ENCODE measurements at regions not wholly inside any gene's neighbourhood (a gene's known extent, or its start where the extent isn't known, plus 50 kb on each side); places are given as distances from the start of the nearest gene placed in this dataset.

DNA sequence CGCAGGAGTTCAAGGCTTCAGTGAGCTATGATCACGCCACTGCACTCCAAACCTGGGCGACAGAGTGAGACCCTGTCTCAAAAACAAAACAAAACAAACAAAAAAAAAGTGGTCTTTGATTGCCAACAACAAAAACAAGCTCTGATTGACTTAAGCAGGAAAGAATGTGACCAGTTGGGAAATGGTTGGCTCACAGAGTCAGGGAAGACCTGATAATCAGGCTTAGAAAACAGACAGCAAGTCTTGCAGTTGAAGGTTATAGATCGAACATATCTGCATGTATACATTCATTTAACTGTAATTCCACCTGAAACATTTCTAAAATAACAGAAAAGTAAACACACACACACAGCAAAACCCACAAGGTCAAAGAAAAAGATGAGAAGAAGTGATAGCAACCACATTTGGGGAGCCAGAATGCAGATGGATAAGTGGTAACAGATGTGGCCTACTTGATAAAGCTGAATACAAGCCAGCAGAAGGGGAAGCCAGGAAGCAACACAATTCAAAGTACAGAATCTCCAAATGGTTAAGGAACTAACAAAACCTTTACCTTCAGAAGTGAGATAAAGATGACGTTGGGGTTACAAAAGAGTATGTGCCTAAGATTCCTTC lies 699.9 kb upstream of the ZNF385D start:
- BruUV-seq (replicated peaks), result no TSS peak
- CTCF ChIA-PET (ENCODE audit: low intra/inter-chr PET ratio), result no interaction called here
- TF ChIP-seq, protein P1, sequence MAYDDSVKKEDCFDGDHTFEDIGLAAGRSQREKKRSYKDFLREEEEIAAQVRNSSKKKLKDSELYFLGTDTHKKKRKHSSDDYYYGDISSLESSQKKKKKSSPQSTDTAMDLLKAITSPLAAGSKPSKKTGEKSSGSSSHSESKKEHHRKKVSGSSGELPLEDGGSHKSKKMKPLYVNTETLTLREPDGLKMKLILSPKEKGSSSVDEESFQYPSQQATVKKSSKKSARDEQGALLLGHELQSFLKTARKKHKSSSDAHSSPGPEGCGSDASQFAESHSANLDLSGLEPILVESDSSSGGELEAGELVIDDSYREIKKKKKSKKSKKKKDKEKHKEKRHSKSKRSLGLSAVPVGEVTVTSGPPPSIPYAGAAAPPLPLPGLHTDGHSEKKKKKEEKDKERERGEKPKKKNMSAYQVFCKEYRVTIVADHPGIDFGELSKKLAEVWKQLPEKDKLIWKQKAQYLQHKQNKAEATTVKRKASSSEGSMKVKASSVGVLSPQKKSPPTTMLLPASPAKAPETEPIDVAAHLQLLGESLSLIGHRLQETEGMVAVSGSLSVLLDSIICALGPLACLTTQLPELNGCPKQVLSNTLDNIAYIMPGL (CRISPR knock-in tag; IDR thresholded peaks at IDR 0.05), result no peak
- TF ChIP-seq BHLHE40 (IDR thresholded peaks at IDR 0.05; ENCODE audit: low read length) (no peak), XRCC3 (IDR thresholded peaks at IDR 0.05) (no peak), ZNF583 (CRISPR knock-in tag; IDR thresholded peaks at IDR 0.05) (no peak), SREBF1 (IDR thresholded peaks at IDR 0.05; ENCODE audit: borderline replicate concordance, low read depth, low read length) (no peak), CBX8 (IDR thresholded peaks at IDR 0.05; ENCODE audit: borderline replicate concordance, extremely low read depth, low read depth, low read length, poor library complexity, severe bottlenecking) (no peak), MYC (IDR thresholded peaks at IDR 0.05; ENCODE audit: low read depth, low read length) (no peak), MYC (CRISPR knock-in tag; IDR thresholded peaks at IDR 0.05; ENCODE audit: borderline replicate concordance, low read depth) (no peak), SRSF1 (IDR thresholded peaks at IDR 0.05; ENCODE audit: low read depth, low read length) (no peak), HDAC6 (IDR thresholded peaks at IDR 0.05; ENCODE audit: low read depth, low read length) (no peak), ZNF274 (IDR thresholded peaks at IDR 0.05; ENCODE audit: borderline replicate concordance, low read depth, low read length) (no peak), TRIM24 (IDR thresholded peaks at IDR 0.05) (no peak), ZNF76 (CRISPR knock-in tag; IDR thresholded peaks at IDR 0.05; ENCODE audit: borderline replicate concordance) (no peak), NCOR1 (IDR thresholded peaks at IDR 0.05) (no peak), ZNF184 (CRISPR knock-in tag; IDR thresholded peaks at IDR 0.05) (no peak)
- TF ChIP-seq, protein P2, sequence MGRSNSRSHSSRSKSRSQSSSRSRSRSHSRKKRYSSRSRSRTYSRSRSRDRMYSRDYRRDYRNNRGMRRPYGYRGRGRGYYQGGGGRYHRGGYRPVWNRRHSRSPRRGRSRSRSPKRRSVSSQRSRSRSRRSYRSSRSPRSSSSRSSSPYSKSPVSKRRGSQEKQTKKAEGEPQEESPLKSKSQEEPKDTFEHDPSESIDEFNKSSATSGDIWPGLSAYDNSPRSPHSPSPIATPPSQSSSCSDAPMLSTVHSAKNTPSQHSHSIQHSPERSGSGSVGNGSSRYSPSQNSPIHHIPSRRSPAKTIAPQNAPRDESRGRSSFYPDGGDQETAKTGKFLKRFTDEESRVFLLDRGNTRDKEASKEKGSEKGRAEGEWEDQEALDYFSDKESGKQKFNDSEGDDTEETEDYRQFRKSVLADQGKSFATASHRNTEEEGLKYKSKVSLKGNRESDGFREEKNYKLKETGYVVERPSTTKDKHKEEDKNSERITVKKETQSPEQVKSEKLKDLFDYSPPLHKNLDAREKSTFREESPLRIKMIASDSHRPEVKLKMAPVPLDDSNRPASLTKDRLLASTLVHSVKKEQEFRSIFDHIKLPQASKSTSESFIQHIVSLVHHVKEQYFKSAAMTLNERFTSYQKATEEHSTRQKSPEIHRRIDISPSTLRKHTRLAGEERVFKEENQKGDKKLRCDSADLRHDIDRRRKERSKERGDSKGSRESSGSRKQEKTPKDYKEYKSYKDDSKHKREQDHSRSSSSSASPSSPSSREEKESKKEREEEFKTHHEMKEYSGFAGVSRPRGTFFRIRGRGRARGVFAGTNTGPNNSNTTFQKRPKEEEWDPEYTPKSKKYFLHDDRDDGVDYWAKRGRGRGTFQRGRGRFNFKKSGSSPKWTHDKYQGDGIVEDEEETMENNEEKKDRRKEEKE (IDR thresholded peaks at IDR 0.05; ENCODE audit: borderline replicate concordance in 1 of 2, control insufficient read depth in 1 of 2, low read depth in 2 of 2, low read length in 1 of 2), result no peak
- TF ChIP-seq, protein P3, sequence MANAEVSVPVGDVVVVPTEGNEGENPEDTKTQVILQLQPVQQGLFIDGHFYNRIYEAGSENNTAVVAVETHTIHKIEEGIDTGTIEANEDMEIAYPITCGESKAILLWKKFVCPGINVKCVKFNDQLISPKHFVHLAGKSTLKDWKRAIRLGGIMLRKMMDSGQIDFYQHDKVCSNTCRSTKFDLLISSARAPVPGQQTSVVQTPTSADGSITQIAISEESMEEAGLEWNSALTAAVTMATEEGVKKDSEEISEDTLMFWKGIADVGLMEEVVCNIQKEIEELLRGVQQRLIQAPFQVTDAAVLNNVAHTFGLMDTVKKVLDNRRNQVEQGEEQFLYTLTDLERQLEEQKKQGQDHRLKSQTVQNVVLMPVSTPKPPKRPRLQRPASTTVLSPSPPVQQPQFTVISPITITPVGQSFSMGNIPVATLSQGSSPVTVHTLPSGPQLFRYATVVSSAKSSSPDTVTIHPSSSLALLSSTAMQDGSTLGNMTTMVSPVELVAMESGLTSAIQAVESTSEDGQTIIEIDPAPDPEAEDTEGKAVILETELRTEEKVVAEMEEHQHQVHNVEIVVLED (CRISPR knock-in tag; IDR thresholded peaks at IDR 0.05), result no peak

More for the DNA sequence above, 699.9 kb upstream of the ZNF385D start:
- Histone ChIP-seq H3K36me3 (ENCODE audit: control insufficient read depth, insufficient read depth, low read length) (no peaks in the 10 kb centered on the region), H3K4me1 (replicated peaks in 1 of 2; ENCODE audit: control insufficient read depth in 2 of 2, insufficient read depth in 2 of 2, low read length in 2 of 2) (no peaks in the 10 kb centered on the region), H3K27ac (ENCODE audit: extremely low read depth, low read depth, low read length) (no peak overlapping the region), H3K79me2 (ENCODE audit: control insufficient read depth, insufficient read depth, low read length) (no peaks in the 10 kb centered on the region), H3K9me1 (ENCODE audit: control insufficient read depth, insufficient read depth, low read length) (no peaks in the 10 kb centered on the region), H2AFZ (ENCODE audit: low read depth, low read length) (no peak overlapping the region), H3K9me3 (replicated peaks; ENCODE audit: control insufficient read depth, insufficient read depth, low read depth, low read length) (peaks cover 2% of the 10 kb centered on the region; the same call in 1 of the 2 replicates), H4K20me1 (replicated peaks; ENCODE audit: control insufficient read depth, insufficient read depth, low read length) (no peaks in the 10 kb centered on the region), H3K4me3 (no peak overlapping the region), H3K9ac (ENCODE audit: insufficient read depth in 1 of 2, low read depth in 2 of 2, low read length in 2 of 2) (no peak overlapping the region), H3K27me3 (ENCODE audit: control insufficient read depth in 2 of 2, insufficient read depth in 2 of 2, low read length in 2 of 2) (no peaks in the 10 kb centered on the region), H3K4me2 (ENCODE audit: insufficient read depth, low read length) (no peak overlapping the region)
- intact Hi-C loops (cut with micrococcal nuclease) (no loop called here), in situ Hi-C loops (cut with MboI) (no loop called here)
- DNase-seq (ENCODE audit: extremely low read depth in 1 of 4, low spot score in 3 of 4), result no peak
- ATAC-seq, result no peak
- 0% methylated on average over 5 of the region's 5 CpGs for WGBS (ENCODE audit: insufficient coverage, low coverage, missing lambda C conversion rate)
- POLR2A ChIA-PET, result no interaction called here
- FAIRE-seq, result no peak
